HepG2 (cell line): ENCODE measurements at regions not wholly inside any gene's neighbourhood (a gene's known extent, or its start where the extent isn't known, plus 50 kb on each side); places are given as distances from the start of the nearest gene placed in this dataset.

Experiments
- ATAC-seq: fragments of 200-7000 bp; cut with Tn5 transposase; 3 replicates; pipeline ENCODE4 v1.9.1; 2020; ENCODE audit warnings: mild to moderate bottlenecking, moderate library complexity
- BruUV-seq: library from RNA; stranded (reverse); fragments of 400-500 nt; replicated peaks from 2 replicates; lab custom pipeline; 2021; lab: Mats Ljungman, UMichigan
- CTCF ChIA-PET: fragments of 300-600 bp; formaldehyde crosslinking; extraction: SDS; loops from one replicate; lab custom pipeline; 2021; ENCODE audit warnings: low total read pairs, inconsistent platforms, low intra/inter-chr PET ratio; lab: Yijun Ruan, JAX
- POLR2A ChIA-PET: fragments of 350-600 bp; sonication (Branson Sonifier 250); formaldehyde crosslinking; loops from one replicate; lab custom pipeline; 2020; ENCODE audit warnings: antibody characterized with exemption, inconsistent platforms; lab: Yijun Ruan, JAX
- DNase-seq: peaks from one replicate; pipeline ENCODE4 v3.0.0-alpha.2; 2015; ENCODE audit warnings: low spot score
- FAIRE-seq: peaks from 3 replicates; lab custom pipeline; 2011; peaks lifted over from hg19 to GRCh38; lab: Jason Lieb, UNC
- H2AFZ ChIP-seq: one replicate; pipeline ENCODE4 v1.6.1; 2011; ENCODE audit warnings: low read length, inconsistent platforms
- H3K27ac ChIP-seq: fragments of 300-600 bp; 3 replicates; pipeline ENCODE4 v1.8.0; 2011; ENCODE audit warnings: mixed run types, mild to moderate bottlenecking, mixed read lengths, low read length, inconsistent platforms; ENCODE audit not compliant: insufficient read depth; ENCODE audit errors: extremely low read length
- H3K27me3 ChIP-seq, 2 experiments: fragments of 200-600 bp in 1 of 2; 2 replicates in 1 of 2; 3 replicates in 1 of 2; pipeline versions ENCODE4 v1.6.0 to v1.8.0; 2011; ENCODE audit warnings: low read length in 2 of 2, mild to moderate bottlenecking in 2 of 2, moderate library complexity in 2 of 2, inconsistent platforms in 1 of 2; ENCODE audit not compliant: insufficient read depth in 2 of 2, control insufficient read depth in 1 of 2
- H3K36me3 ChIP-seq, 2 experiments: fragments of 200-600 bp in 1 of 2; replicated peaks in 1 of 2; 2 replicates in 1 of 2; 3 replicates in 1 of 2; pipeline versions ENCODE4 v1.5.1 to v1.8.0; 2011; ENCODE audit warnings: low read length in 2 of 2, inconsistent platforms in 1 of 2; ENCODE audit not compliant: insufficient read depth in 2 of 2, control insufficient read depth in 1 of 2
- H3K4me1 ChIP-seq: 2 replicates; pipeline ENCODE4 v1.5.1; 2012; ENCODE audit warnings: low read length, inconsistent platforms; ENCODE audit not compliant: insufficient read depth
- H3K4me2 ChIP-seq: 2 replicates; pipeline ENCODE4 v1.6.0; 2011; ENCODE audit warnings: low read depth, low read length, inconsistent platforms
- H3K4me3 ChIP-seq, 3 experiments: fragments of 200-600 bp in 1 of 3; sonication (generic), shearing (Covaris generic) in 1 of 3; replicated peaks in 1 of 3; 2 replicates each; pipeline ENCODE4 v1.5.1; 2011 to 2016; ENCODE audit warnings: low read length in 3 of 3, inconsistent platforms in 2 of 3, low read depth in 2 of 3, mild to moderate bottlenecking in 2 of 3, control low read depth in 1 of 3, mixed read lengths in 1 of 3; ENCODE audit not compliant: insufficient read depth in 1 of 3
- H3K79me2 ChIP-seq: one replicate; pipeline ENCODE4 v1.6.1; 2011; ENCODE audit warnings: low read length, inconsistent platforms; ENCODE audit not compliant: insufficient read depth
- H3K9ac ChIP-seq: 2 replicates; pipeline ENCODE4 v1.6.0; 2011; ENCODE audit warnings: mild to moderate bottlenecking, low read depth, low read length, inconsistent platforms; ENCODE audit not compliant: insufficient read depth
- H3K9me3 ChIP-seq: 2 replicates; pipeline ENCODE4 v1.5.1; 2012; ENCODE audit warnings: mild to moderate bottlenecking, low read length
- H4K20me1 ChIP-seq: 2 replicates; pipeline ENCODE4 v1.6.0; 2011; ENCODE audit warnings: inconsistent platforms, mild to moderate bottlenecking, low read length, moderate library complexity; ENCODE audit not compliant: insufficient read depth
- ARNTL ChIP-seq: sonication (generic); formaldehyde crosslinking; IDR thresholded peaks from 2 replicates; pipeline ENCODE4 v1.4.0; 2020; ENCODE audit warnings: mild to moderate bottlenecking, missing genetic modification reagents
- HOXD1 ChIP-seq: sonication (generic); formaldehyde crosslinking; IDR thresholded peaks from 2 replicates; pipeline ENCODE4 v1.5.0; 2020; ENCODE audit warnings: missing genetic modification reagents
- KLF12 ChIP-seq: sonication (generic); formaldehyde crosslinking; IDR thresholded peaks from 2 replicates; pipeline ENCODE4 v1.4.0; 2020; ENCODE audit warnings: missing genetic modification reagents, borderline replicate concordance
- NBN ChIP-seq: fragments of 450-650 bp; conservative IDR thresholded peaks from 2 replicates; pipeline ENCODE4 v1.6.1; 2017
- NCOA5 ChIP-seq: sonication (generic); formaldehyde crosslinking; IDR thresholded peaks from 2 replicates; pipeline ENCODE4 v1.4.0; 2020; ENCODE audit warnings: missing genetic modification reagents
- NFIB ChIP-seq: sonication (generic); formaldehyde crosslinking; IDR thresholded peaks from 2 replicates; pipeline ENCODE4 v1.9.0; 2021; ENCODE audit warnings: missing genetic modification reagents, mild to moderate bottlenecking, borderline replicate concordance
- NPAS2 ChIP-seq: sonication (generic); formaldehyde crosslinking; IDR thresholded peaks from 2 replicates; pipeline ENCODE4 v1.8.0; 2022; ENCODE audit warnings: mild to moderate bottlenecking, missing genetic modification reagents, borderline replicate concordance
- RFX5 ChIP-seq: IDR thresholded peaks from 2 replicates; pipeline ENCODE4 v1.6.1; 2011; ENCODE audit warnings: low read depth, low read length, improper control_type of control experiment
- SPEN ChIP-seq: sonication (generic); formaldehyde crosslinking; IDR thresholded peaks from 2 replicates; pipeline ENCODE4 v1.5.1; 2020; ENCODE audit warnings: low read depth, mild to moderate bottlenecking, missing genetic modification reagents
- TP53 ChIP-seq: sonication (generic); formaldehyde crosslinking; conservative IDR thresholded peaks from 2 replicates; pipeline ENCODE4 v1.4.0; 2020; ENCODE audit warnings: missing genetic modification reagents
- ZFP90 ChIP-seq: sonication (generic); formaldehyde crosslinking; IDR thresholded peaks from 2 replicates; pipeline ENCODE4 v1.8.0; 2022; ENCODE audit warnings: missing genetic modification reagents, mild to moderate bottlenecking, inconsistent platforms, borderline replicate concordance
- ZMYM2 ChIP-seq: sonication (generic); formaldehyde crosslinking; IDR thresholded peaks from 2 replicates; pipeline ENCODE4 v1.8.0; 2022; ENCODE audit warnings: mild to moderate bottlenecking, missing genetic modification reagents
- ZNF556 ChIP-seq: sonication (generic); formaldehyde crosslinking; IDR thresholded peaks from 2 replicates; pipeline ENCODE4 v1.4.0; 2020; ENCODE audit warnings: mild to moderate bottlenecking, missing genetic modification reagents, borderline replicate concordance
- in situ Hi-C: cut with HindIII; loops from 2 replicates; pipeline ENCODE4 v1.10.0; 2017; ENCODE audit warnings: low pct_unique_long_range_greater_than_20kb; ENCODE audit not compliant: extremely low pct_ligation_motif_present
- intact Hi-C: fragments of 100-400 bp; cut with micrococcal nuclease; formaldehyde crosslinking; loops from one replicate; pipeline ENCODE4 v1.10.0; 2022; ENCODE audit not compliant: unreplicated experiment
- TF ChIP-seq, protein P1 (sequence below): fragments of 450-650 bp; IDR thresholded peaks from 2 replicates; pipeline ENCODE4 v1.6.1; 2016

DNA sequence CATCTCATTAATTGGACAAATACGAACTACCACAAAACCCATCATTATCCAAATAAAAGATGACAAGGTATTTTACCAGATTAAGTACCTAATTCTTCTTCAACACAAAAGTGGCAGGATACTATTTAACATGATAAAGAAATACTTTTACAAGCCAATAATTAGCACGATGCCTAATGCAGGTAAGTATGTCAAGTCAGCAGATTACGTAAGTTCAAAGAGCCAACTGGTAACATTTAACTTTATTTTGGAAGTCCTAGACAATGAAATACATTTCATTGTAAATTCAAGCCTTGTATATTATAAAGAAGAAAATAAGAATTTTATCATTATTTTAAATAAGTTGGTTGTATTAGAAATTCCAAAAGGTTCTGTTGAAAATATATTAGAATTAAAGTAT, 535.3 kb upstream of the SOX9 start (continued):
- no peak for TF ChIP-seq SPEN (CRISPR knock-in tag)

- Histone ChIP-seq H3K9ac (no peak overlapping the region), H3K4me1 (no peaks in the 10 kb centered on the region), H3K27me3 (no peaks in the 10 kb centered on the region), H3K4me2 (no peak overlapping the region), H3K9me3 (no peaks in the 10 kb centered on the region), H3K27ac (no peak overlapping the region), H3K79me2 (no peaks in the 10 kb centered on the region), H3K36me3 (no peaks in the 10 kb centered on the region), H3K4me3 (no peak overlapping the region), H4K20me1 (no peaks in the 10 kb centered on the region), H2AFZ (no peak overlapping the region)
- BruUV-seq = no TSS peak
- ChIA-PET POLR2A (no interaction called here), CTCF (no interaction called here)
- in situ Hi-C loops = no loop called here
- ATAC-seq (no peak), DNase-seq (no peak), FAIRE-seq (no peak)
- no peak for TF ChIP-seq TP53 (CRISPR knock-in tag)
- TF ChIP-seq HOXD1 (CRISPR knock-in tag) = no peak
- no peak for TF ChIP-seq ARNTL (CRISPR knock-in tag)
- TF ChIP-seq, protein P1, sequence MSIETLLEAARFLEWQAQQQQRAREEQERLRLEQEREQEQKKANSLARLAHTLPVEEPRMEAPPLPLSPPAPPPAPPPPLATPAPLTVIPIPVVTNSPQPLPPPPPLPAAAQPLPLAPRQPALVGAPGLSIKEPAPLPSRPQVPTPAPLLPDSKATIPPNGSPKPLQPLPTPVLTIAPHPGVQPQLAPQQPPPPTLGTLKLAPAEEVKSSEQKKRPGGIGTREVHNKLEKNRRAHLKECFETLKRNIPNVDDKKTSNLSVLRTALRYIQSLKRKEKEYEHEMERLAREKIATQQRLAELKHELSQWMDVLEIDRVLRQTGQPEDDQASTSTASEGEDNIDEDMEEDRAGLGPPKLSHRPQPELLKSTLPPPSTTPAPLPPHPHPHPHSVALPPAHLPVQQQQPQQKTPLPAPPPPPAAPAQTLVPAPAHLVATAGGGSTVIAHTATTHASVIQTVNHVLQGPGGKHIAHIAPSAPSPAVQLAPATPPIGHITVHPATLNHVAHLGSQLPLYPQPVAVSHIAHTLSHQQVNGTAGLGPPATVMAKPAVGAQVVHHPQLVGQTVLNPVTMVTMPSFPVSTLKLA = no peak
- no peak for TF ChIP-seq ZNF556 (CRISPR knock-in tag)
- no peak for TF ChIP-seq NBN
- TF ChIP-seq SPEN (CRISPR knock-in tag) = no peak
- TF ChIP-seq RFX5 = no peak
- TF ChIP-seq KLF12 (CRISPR knock-in tag) = no peak
- TF ChIP-seq NCOA5 (CRISPR knock-in tag) = no peak
- TF ChIP-seq NPAS2 (CRISPR knock-in tag) = no peak
- TF ChIP-seq NFIB (CRISPR knock-in tag) = no peak
- TF ChIP-seq ZMYM2 (CRISPR knock-in tag) = no peak
- no peak for TF ChIP-seq ZFP90 (CRISPR knock-in tag)
- intact Hi-C loops = no loop called here
Measured at GRCh38 chr17:71592431-71592830, 528.4 kb upstream of the SOX9 start.
